Cardiac muscle cell (in vitro differentiated cells and primary cell): ENCODE measurements at regions not wholly inside any gene's neighbourhood (a gene's known extent, or its start where the extent isn't known, plus 50 kb on each side); places are given as distances from the start of the nearest gene placed in this dataset.
"Not testable (repeated sequence)": the region's sequence is repeated elsewhere in the genome, so short reads cannot be mapped to it uniquely, and the experiment has no call there.

Source experiments
- DNase-seq, 2 donors: peaks; one replicate each; pipeline versions ENCODE4 v3.0.0 to v3.0.0-alpha.2; 2010 to 2017; ENCODE audit warnings: low read depth in 1 of 2, low spot score in 1 of 2
- H3K27ac ChIP-seq: fragments of 200-600 bp; sonication (generic); 2 replicates; pipeline ENCODE4 v1.5.1; 2016
- H3K27me3 ChIP-seq: fragments of 200-600 bp; sonication (generic); 2 replicates; pipeline ENCODE4 v1.6.0; 2016; ENCODE audit warnings: control low read depth
- H3K36me3 ChIP-seq: fragments of 200-600 bp; sonication (generic); 2 replicates; pipeline ENCODE4 v1.5.1; 2016; ENCODE audit warnings: control low read depth
- H3K4me1 ChIP-seq: fragments of 200-600 bp; sonication (generic); 2 replicates; pipeline ENCODE4 v1.8.1; 2017; ENCODE audit warnings: low read depth, mild to moderate bottlenecking, mixed run types
- H3K4me3 ChIP-seq: fragments of 200-600 bp; sonication (generic); 2 replicates; pipeline ENCODE4 v1.5.1; 2016; ENCODE audit warnings: mild to moderate bottlenecking
- H3K9me3 ChIP-seq: fragments of 200-600 bp; sonication (generic); 2 replicates; pipeline ENCODE4 v1.5.1; 2017; ENCODE audit warnings: low read depth, mild to moderate bottlenecking, control low read depth
- TF ChIP-seq, protein P1 (sequence below): IDR thresholded peaks from 2 replicates; pipeline ENCODE4 v1.5.1; 2012; ENCODE audit warnings: low read depth, mild to moderate bottlenecking, low read length

DNA sequence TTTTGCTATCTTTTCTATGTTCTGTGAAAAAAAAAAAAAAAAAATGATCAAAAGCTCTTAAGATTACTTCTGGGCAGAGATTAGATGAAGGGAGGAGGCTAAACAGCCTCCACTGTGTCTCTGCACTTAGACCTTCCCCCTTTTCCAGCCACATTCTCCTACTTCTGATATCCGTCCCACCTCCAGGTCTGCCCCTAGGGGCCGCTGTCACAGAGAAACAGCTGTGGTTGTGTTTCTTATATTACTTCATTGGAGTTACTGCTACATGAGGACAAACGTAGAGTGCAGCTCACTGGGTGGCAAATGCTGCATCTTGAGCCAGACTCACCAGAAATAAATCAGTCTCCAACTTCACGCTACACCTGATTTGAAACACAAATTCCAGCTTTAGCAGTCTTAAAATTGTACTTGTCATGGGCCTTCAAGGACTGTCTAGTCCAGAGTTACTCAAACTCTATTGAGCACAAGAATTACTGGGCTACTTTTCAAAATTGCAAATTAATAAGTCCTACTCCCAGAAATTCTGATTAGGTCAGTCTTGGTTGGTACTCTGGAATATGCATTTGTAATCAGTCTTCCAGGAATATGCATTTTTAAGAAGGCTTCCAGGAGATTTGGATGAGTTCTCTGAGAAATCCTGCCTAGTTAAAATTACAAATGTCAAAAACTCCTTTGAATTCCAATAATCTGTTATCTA, 125.2 kb upstream of the PTBP2 start:
- H3K4me3 ChIP-seq, result no peak overlapping the region
- peak; percentile 48 to 59 for DNase-seq
- H3K27ac ChIP-seq, result no peak overlapping the region
- H3K36me3 ChIP-seq, result no peaks in the 10 kb centered on the region
- TF ChIP-seq, protein P1, sequence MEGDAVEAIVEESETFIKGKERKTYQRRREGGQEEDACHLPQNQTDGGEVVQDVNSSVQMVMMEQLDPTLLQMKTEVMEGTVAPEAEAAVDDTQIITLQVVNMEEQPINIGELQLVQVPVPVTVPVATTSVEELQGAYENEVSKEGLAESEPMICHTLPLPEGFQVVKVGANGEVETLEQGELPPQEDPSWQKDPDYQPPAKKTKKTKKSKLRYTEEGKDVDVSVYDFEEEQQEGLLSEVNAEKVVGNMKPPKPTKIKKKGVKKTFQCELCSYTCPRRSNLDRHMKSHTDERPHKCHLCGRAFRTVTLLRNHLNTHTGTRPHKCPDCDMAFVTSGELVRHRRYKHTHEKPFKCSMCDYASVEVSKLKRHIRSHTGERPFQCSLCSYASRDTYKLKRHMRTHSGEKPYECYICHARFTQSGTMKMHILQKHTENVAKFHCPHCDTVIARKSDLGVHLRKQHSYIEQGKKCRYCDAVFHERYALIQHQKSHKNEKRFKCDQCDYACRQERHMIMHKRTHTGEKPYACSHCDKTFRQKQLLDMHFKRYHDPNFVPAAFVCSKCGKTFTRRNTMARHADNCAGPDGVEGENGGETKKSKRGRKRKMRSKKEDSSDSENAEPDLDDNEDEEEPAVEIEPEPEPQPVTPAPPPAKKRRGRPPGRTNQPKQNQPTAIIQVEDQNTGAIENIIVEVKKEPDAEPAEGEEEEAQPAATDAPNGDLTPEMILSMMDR, result peak; percentile 72
- no peaks in the 10 kb centered on the region for H3K9me3 ChIP-seq
- no peaks in the 10 kb centered on the region for H3K4me1 ChIP-seq
- H3K27me3 ChIP-seq, result no peaks in the 10 kb centered on the region

DNA sequence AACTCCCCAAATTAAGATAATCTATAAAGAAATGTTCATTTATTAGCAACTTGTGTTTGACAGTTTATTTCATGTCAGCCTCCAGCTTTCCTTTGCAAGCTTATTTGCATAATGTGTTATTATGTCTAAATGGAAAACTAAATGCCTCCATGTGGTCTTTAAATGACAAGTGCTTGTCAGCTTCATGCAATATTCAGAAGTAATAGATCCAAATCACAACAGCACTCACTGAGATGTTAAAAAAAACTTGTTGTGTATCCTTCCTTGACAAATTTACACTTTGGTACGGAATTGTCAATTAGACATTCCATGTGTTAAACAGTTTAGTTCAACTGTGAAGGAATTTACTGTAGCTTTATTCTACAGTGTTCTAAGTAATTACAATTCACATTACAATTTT, 124.4 kb upstream of the PTBP2 start:
- Histone ChIP-seq H3K9me3 (no peaks in the 10 kb centered on the region), H3K27me3 (no peaks in the 10 kb centered on the region), H3K4me3 (no peak overlapping the region), H3K27ac (no peak overlapping the region), H3K36me3 (no peaks in the 10 kb centered on the region), H3K4me1 (no peaks in the 10 kb centered on the region)
- TF ChIP-seq, protein P1, result no peak
- no peak for DNase-seq

DNA sequence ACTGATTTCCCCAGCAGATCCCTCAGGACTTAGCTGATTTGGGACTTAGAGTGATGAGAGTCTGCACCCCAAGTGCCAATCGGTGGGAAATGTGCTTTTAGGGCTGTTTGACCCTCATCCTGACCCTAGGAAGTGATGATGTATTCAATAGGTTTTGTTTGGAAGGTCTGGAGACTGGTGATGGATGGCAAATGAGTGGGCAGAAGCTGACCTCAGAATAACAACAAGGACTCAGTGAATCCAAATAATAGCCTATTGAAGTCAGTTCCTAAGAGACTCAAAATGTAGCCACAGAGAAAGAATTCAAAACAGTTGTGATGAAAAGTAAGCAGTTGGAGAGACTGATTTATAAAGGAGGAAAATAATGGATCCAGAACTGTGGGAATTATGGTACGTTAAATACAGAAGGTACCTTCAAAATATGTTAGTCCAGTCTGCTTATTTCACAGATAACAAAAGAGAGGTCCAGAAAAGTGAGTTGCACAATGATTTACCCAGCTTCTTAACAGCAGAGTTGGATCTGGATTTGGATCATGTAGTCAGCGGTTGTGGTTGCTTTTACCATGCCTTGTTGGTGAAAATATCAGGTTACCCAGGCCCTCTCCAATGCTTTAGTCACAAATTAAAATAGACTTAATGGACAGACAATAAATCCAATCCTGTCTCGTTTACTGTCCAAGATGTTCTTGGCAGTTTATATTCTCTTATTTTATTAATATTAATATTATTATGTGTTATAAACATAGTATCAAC, 123.0 kb upstream of the PTBP2 start:
- TF ChIP-seq, protein P1, result no peak
- H3K4me3 ChIP-seq, result no peak overlapping the region
- H3K9me3 ChIP-seq, result no peaks in the 10 kb centered on the region
- no peaks in the 10 kb centered on the region for H3K27me3 ChIP-seq
- no peaks in the 10 kb centered on the region for H3K36me3 ChIP-seq
- H3K4me1 ChIP-seq, result no peaks in the 10 kb centered on the region
- H3K27ac ChIP-seq, result no peak overlapping the region
- DNase-seq, result peak in 1 of 2 donors; percentile 9

DNA sequence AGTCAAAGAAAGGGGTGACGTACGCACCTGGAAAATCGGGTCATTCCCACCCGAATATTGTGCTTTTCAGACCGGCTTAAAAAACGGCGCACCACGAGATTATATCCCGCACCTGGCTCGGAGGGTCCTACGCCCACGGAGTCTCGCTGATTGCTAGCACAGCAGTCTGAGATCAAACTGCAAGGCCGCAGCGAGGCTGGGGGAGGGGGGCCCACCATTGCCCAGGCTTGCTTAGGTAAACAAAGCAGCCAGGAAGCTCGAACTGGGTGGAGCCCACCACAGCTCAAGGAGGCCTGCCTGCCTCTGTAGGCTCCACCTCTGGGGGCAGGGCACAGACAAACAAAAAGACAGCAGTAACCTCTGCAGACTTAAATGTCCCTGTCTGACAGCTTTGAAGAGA, 117.0 kb upstream of the PTBP2 start:
- H3K27ac ChIP-seq, H3K4me1 ChIP-seq, DNase-seq, H3K36me3 ChIP-seq, H3K9me3 ChIP-seq, H3K4me3 ChIP-seq, H3K27me3 ChIP-seq: not testable (repeated sequence)

DNA sequence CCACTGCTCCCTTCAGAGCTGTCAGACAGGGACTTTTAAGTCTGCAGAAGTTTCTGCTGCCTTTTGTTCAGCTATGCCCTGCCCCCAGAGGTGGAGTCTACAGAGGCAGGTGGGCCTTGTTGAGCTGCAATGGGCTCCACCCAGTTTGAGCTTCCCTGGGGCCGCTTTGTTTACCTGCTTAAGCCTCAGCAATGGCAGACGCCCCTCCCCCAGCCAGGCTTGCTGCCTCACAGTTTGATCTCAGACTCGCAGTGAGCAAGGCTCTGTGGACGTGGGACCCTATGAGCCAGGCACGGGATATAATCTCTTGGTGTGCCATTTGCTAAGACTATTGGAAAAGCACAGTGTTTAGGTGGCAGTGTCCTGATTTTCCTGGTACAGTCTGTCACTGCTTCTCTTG, 104.2 kb upstream of the PTBP2 start:
- DNase-seq, H3K9me3 ChIP-seq, H3K4me1 ChIP-seq, H3K36me3 ChIP-seq, H3K4me3 ChIP-seq, H3K27ac ChIP-seq, H3K27me3 ChIP-seq: not testable (repeated sequence)

DNA sequence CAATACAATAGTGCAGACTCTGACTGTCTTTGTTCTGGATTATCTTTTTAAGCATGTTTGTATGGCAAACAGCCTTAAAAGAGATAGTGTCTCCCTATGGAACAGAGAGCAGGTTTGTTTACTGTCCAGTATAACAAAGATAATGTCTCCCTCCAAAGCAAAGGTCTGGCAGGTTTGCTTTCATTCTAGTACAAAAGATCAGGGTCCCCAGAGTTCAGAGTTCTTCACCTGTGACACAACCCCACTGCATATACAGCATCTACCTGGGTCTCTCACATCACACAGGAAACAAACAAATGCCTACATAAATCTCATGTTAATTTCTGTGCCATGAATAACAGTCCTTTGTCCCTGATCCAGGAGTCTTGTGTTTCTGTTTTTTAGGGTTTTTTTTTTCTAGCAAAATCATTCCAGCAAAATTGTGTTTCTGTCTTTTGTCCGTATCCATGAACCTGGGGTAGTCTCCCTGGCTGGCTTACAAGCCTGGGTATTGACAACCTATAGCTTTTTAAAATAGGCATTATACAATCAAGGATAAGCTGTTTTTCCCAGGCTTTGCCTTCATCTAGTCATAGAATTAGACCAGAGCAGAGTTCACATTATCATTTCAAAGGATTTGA, 89.4 kb upstream of the PTBP2 start:
- no peak for DNase-seq
- Histone ChIP-seq H3K36me3 (no peaks in the 10 kb centered on the region), H3K9me3 (no peaks in the 10 kb centered on the region), H3K4me1 (no peaks in the 10 kb centered on the region), H3K27ac (no peak overlapping the region), H3K4me3 (no peak overlapping the region), H3K27me3 (no peaks in the 10 kb centered on the region)
- TF ChIP-seq, protein P1, result no peak
